Lung (tissue), 11 donors: ENCODE measurements at regions not wholly inside any gene's neighbourhood (a gene's known extent, or its start where the extent isn't known, plus 50 kb on each side); places are given as distances from the start of the nearest gene placed in this dataset.

Experiments
- ATAC-seq: fragments of 200-7000 bp; cut with Tn5 transposase; one replicate; pipeline ENCODE4 v1.9.1; 2020; ENCODE audit warnings: moderate number of reproducible peaks; ENCODE audit not compliant: insufficient read depth, low FRiP score
- DNase-seq, 3 donors: peaks; one replicate each; pipeline ENCODE4 v3.0.0-alpha.2; 2013 to 2017
- H3K27ac ChIP-seq, 2 donors: one replicate each; pipeline ENCODE4 v1.5.1; 2013; ENCODE audit warnings: mild to moderate bottlenecking in 2 of 2, moderate library complexity in 2 of 2, control low read depth in 1 of 2, inconsistent platforms in 1 of 2, low read depth in 1 of 2, low read length in 1 of 2
- H3K27me3 ChIP-seq, 3 donors: one replicate each; pipeline ENCODE4 v1.5.1; 2013; ENCODE audit warnings: low read length in 2 of 3; ENCODE audit not compliant: control insufficient read depth in 3 of 3, insufficient read depth in 3 of 3
- H3K36me3 ChIP-seq, 4 donors: one replicate each; pipeline ENCODE4 v1.5.1; 2013; ENCODE audit warnings: low read length in 4 of 4, mild to moderate bottlenecking in 1 of 4, moderate library complexity in 1 of 4; ENCODE audit not compliant: control insufficient read depth in 4 of 4, insufficient read depth in 4 of 4
- H3K4me1 ChIP-seq, 5 donors: one replicate each; pipeline ENCODE4 v1.5.1; 2013; ENCODE audit warnings: low read length in 5 of 5, mild to moderate bottlenecking in 2 of 5, moderate library complexity in 1 of 5; ENCODE audit not compliant: control insufficient read depth in 5 of 5, insufficient read depth in 5 of 5
- H3K4me3 ChIP-seq: one replicate; pipeline ENCODE4 v1.5.1; 2013; ENCODE audit warnings: mild to moderate bottlenecking, control low read depth, moderate library complexity
- H3K9ac ChIP-seq, 2 donors: one replicate each; pipeline ENCODE4 v1.5.1; 2013; ENCODE audit warnings: low read length in 2 of 2, control low read depth in 1 of 2; ENCODE audit not compliant: insufficient read depth in 1 of 2
- H3K9me3 ChIP-seq, 4 donors: one replicate each; pipeline ENCODE4 v1.5.1; 2013; ENCODE audit warnings: low read length in 3 of 4, mild to moderate bottlenecking in 1 of 4, moderate library complexity in 1 of 4; ENCODE audit not compliant: control insufficient read depth in 4 of 4, insufficient read depth in 3 of 4
- whole genome bisulfite sequencing, 2 donors: extraction: QIAGEN DNeasy Blood & Tissue Kit; methylation state at CpG; one replicate each; pipeline ENCODE4 v1.1.7; 2013; 5-methylcytosine and 5-hydroxymethylcytosine counted together
- TF ChIP-seq, protein P1 (sequence below): IDR thresholded peaks from 2 replicates; pipeline ENCODE4 v1.5.1; 2012; ENCODE audit warnings: mild to moderate bottlenecking; ENCODE audit errors: control extremely low read depth, extremely low read depth
- donor health status: control.
- donor health status: control.
- donor health status: Bipolar disorder and iron deficiency.
- donor health status: healthy.
- donor health status: DM: yes; HTN: yes; CAD: no.

GRCh38 chr4:32440391-32440790 lies 1720.2 kb downstream of the PCDH7 start:
- H3K27ac ChIP-seq = no peak overlapping the region
- WGBS, 2 donors = 65 to 76% methylated on average over 3 of the region's 3 CpGs
- no peaks in the 10 kb centered on the region for H3K9me3 ChIP-seq
- DNase-seq = peak in 2 of 3 donors; percentile 27 to 47
- no peak for ATAC-seq
- no peak overlapping the region for H3K9ac ChIP-seq
- TF ChIP-seq, protein P1, sequence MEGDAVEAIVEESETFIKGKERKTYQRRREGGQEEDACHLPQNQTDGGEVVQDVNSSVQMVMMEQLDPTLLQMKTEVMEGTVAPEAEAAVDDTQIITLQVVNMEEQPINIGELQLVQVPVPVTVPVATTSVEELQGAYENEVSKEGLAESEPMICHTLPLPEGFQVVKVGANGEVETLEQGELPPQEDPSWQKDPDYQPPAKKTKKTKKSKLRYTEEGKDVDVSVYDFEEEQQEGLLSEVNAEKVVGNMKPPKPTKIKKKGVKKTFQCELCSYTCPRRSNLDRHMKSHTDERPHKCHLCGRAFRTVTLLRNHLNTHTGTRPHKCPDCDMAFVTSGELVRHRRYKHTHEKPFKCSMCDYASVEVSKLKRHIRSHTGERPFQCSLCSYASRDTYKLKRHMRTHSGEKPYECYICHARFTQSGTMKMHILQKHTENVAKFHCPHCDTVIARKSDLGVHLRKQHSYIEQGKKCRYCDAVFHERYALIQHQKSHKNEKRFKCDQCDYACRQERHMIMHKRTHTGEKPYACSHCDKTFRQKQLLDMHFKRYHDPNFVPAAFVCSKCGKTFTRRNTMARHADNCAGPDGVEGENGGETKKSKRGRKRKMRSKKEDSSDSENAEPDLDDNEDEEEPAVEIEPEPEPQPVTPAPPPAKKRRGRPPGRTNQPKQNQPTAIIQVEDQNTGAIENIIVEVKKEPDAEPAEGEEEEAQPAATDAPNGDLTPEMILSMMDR = no peak
- H3K36me3 ChIP-seq = no peaks in the 10 kb centered on the region
- no peaks in the 10 kb centered on the region for H3K4me1 ChIP-seq
- no peaks in the 10 kb centered on the region for H3K27me3 ChIP-seq
- H3K4me3 ChIP-seq = no peak overlapping the region

DNA sequence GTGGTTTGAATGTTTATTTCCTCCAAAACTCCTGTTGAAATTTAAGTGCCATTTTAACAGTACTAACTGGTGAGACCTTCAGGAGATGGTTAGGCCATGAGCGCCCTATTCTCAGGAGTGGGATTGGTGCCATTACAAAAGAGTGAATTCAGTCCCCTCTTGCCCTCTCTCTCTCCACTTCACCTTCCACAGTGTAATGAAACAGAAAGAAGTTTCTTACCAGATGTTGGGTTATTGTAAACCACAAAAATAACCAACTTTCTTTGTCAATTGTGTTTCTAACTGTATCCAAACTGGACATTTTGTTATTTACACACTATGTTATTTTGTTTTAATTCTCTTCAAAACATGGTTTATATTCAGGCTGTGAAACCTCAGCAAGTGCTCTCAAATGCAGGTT lies 1734.3 kb downstream of the PCDH7 start:
- WGBS, 2 donors = 88 to 96% methylated on average over 1 of the region's 1 CpG

DNA sequence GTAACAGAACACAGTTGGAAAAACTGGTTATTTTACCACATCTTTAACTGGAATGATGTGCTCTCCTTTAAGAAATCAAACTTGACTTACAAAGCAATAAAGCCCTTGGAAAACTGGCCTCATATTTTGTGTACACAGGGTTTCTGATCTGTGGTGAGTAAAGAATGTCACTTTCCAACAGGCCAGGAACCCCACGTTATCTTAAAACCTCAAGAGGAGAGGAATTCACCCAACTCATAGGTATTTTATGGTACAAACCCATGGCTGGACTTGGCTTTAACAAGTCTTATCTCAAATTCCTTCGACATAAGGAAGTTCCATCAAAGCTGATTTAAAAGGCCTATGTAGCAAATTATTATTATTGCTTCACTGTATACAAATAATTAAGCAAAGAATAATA lies 1735.1 kb downstream of the PCDH7 start:
- no peaks in the 10 kb centered on the region for H3K36me3 ChIP-seq
- ATAC-seq (no peak), DNase-seq (peak in 1 of 3 donors; percentile 18)
- H3K4me1 ChIP-seq = no peaks in the 10 kb centered on the region
- H3K9ac ChIP-seq = no peak overlapping the region
- WGBS, 2 donors = 61 to 80% methylated on average over 2 of the region's 2 CpGs
- TF ChIP-seq, protein P1 = no peak
- no peak overlapping the region for H3K4me3 ChIP-seq
- no peaks in the 10 kb centered on the region for H3K9me3 ChIP-seq
- no peaks in the 10 kb centered on the region for H3K27me3 ChIP-seq
- H3K27ac ChIP-seq = no peak overlapping the region

More for the DNA sequence above, 1734.3 kb downstream of the PCDH7 start:
- TF ChIP-seq, protein P1 = no peak
- Histone ChIP-seq H3K27me3 (no peaks in the 10 kb centered on the region), H3K4me1 (no peaks in the 10 kb centered on the region), H3K9ac (no peak overlapping the region), H3K27ac (no peak overlapping the region), H3K9me3 (no peaks in the 10 kb centered on the region), H3K4me3 (no peak overlapping the region), H3K36me3 (no peaks in the 10 kb centered on the region)
- no peak for ATAC-seq
- DNase-seq = no peak

DNA sequence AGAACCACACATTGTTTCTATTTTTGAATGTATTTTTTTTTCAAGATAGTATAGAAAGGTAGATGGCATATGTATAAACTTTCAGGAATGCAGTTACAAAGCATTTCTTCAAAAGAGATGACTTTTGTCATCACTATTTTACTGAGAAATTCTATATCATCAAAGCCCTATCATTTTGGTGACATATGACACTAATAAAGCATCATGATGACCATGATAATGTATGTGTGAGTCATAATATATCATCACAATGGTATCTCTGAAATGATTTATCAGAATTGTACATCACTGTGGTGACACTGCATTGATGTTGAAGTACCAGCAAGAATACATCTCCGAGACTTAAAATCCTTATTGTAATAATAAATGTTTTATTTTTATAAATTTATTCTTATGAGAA lies 1740.8 kb downstream of the PCDH7 start:
- Histone ChIP-seq H3K4me1 (no peaks in the 10 kb centered on the region), H3K9me3 (peaks cover 0 to 2% (median 0%) of the 10 kb centered on the region in 4 donors), H3K9ac (no peak overlapping the region), H3K27me3 (no peaks in the 10 kb centered on the region), H3K4me3 (no peak overlapping the region), H3K27ac (no peak overlapping the region), H3K36me3 (no peaks in the 10 kb centered on the region)
- ATAC-seq = no peak
- no peak for DNase-seq
- 89 to 96% methylated on average over 1 of the region's 1 CpG for WGBS, 2 donors
- TF ChIP-seq, protein P1 = no peak
